ENCODE measurements at regions not wholly inside any gene's neighbourhood (a gene's known extent, or its start where the extent isn't known, plus 50 kb on each side); places are given as distances from the start of the nearest gene placed in this dataset.

DNA sequence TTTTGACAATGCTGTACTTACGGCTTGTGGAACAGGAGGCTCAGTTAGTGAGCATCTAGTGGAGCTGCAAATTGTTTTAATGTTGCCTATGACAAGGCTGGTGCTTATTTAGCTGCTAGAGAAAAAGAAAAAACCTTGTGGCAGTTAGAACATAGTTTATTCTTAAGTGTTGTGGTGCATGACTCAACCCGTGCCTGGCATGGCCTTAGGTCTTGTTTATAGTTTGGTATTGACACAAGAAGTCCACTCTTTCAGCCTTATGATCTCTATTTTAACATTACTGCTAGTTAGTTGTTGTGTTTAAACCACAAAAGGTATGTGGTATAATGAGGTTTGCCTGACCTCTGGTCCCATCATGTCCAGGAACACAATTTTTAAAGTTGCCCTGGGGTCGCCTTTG lies 744.6 kb downstream of the FAM181B start:
- TF ChIP-seq POLR2AphosphoS5 (IDR thresholded peaks at IDR 0.05; ENCODE audit: low read depth, low read length): no peak
- TF ChIP-seq POLR2A (IDR thresholded peaks at IDR 0.05; ENCODE audit: low read depth, low read length): no peak
- TF ChIP-seq TAF1 (IDR thresholded peaks at IDR 0.05; ENCODE audit: borderline replicate concordance, low read depth, low read length): no peak

Measured in GM12892 (cell line).